Cardiac fibroblast (primary cell): ENCODE measurements at regions not wholly inside any gene's neighbourhood (a gene's known extent, or its start where the extent isn't known, plus 50 kb on each side); places are given as distances from the start of the nearest gene placed in this dataset.

ENCODE experiments used
- DNase-seq, 2 donors: peaks; one replicate each; pipeline versions ENCODE4 v3.0.0 to v3.0.0-alpha.2; 2010; ENCODE audit warnings: low read depth in 2 of 2
- H3K4me3 ChIP-seq, 2 donors: replicated peaks in 1 of 2; 1 replicate in 1 of 2; 2 replicates in 1 of 2; pipeline ENCODE4 v1.5.1; 2011; ENCODE audit warnings: low read depth in 2 of 2, low read length in 2 of 2, mild to moderate bottlenecking in 2 of 2, moderate library complexity in 1 of 2
- CTCF ChIP-seq: IDR thresholded peaks from one replicate; pipeline ENCODE4 v1.5.1; 2011; ENCODE audit warnings: low read depth, mild to moderate bottlenecking, low read length, inconsistent platforms

- TF ChIP-seq CTCF: no peak
- H3K4me3 ChIP-seq: no peak overlapping the region
- no peak for DNase-seq
These were observed 805.2 kb downstream of the SLC4A3 start for GRCh38 chr2:220432645-220433044.

DNA sequence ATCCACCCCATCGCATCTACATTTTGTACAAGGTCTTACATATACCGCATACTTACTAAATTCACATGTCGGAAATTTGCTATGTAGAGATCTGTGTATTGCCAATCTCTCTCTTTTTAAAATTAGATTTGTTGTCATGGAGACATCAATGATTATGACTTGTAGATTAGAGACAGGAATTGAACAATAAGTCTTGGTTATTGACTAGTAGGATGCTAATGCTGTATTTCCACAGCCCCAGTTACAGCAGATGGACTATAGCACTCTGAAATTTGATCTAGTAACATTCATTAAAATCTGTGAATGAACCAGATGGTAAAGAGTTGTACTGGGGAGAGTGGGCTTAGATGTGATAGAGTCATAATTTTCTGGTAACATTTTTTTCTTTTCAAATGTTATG is 805.7 kb downstream of the SLC4A3 start:
- no peak for TF ChIP-seq CTCF
- H3K4me3 ChIP-seq: no peak overlapping the region
- no peak for DNase-seq

DNA sequence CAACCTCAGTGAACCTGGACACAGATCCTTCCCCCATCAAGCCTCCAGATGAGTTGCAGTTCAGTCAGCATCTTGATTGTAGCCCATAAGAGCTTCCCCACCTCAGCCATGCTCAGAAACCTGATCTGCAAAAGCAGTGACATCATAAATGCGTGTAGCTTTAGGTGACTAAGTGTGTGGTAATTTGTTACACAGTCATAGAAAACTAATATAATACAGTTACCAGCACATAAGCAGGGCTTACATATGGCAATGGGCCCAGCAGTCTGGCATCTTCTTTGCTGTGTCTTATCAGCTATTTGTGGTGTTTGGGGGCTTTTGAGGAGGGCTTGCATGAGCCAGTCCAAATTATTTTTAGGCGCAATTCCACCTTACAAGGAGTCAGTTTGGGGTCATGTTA is 807.0 kb downstream of the SLC4A3 start:
- H3K4me3 ChIP-seq: no peak overlapping the region
- DNase-seq: peak; percentile 31 to 40

GRCh38 chr2:220437938-220438337 is 810.5 kb downstream of the SLC4A3 start:
- peak in 1 of 2 donors; percentile 1 for DNase-seq
- no peak overlapping the region for H3K4me3 ChIP-seq
- no peak for TF ChIP-seq CTCF

More for the DNA sequence above, 807.0 kb downstream of the SLC4A3 start:
- TF ChIP-seq CTCF: no peak

DNA sequence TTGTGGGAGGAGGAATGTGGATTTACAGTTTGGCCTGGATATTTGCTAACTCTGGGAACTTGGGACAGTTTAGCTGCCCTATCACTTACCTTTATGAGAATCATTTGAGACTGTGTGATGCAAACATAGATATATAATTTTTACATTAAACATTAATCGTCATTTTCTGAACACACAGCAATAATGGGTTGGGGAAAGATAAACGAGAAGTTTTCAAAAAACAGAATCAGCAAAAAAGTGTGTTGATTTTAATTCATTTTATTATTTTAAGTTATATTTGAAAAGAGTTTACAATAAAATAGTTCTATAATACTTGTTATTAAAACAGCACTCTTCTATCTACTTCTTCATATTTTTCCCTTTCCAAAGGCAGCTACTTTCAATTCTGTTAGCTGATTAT is 813.3 kb downstream of the SLC4A3 start:
- no peak for DNase-seq
- TF ChIP-seq CTCF: no peak
- H3K4me3 ChIP-seq: no peak overlapping the region

DNA sequence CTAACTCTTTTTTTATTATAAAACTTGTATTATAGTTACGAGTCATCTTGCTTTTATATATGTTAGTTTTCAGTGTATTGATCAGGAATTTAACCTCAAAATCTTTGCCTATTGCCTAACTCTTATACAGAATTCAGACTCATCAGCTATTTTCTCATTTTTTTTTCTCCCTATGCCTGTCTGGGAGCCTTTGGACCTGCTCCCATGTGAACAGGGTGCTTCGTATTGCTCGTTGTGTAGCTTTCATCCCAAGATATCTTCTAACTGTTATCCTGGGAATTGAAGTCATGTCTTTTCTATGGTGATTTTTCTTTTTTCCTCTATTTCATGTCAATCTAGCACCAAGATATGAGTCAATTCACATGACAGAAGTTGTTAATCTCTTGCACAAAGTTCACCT is 814.0 kb downstream of the SLC4A3 start:
- no peak for TF ChIP-seq CTCF
- no peak overlapping the region for H3K4me3 ChIP-seq
- no peak for DNase-seq

DNA sequence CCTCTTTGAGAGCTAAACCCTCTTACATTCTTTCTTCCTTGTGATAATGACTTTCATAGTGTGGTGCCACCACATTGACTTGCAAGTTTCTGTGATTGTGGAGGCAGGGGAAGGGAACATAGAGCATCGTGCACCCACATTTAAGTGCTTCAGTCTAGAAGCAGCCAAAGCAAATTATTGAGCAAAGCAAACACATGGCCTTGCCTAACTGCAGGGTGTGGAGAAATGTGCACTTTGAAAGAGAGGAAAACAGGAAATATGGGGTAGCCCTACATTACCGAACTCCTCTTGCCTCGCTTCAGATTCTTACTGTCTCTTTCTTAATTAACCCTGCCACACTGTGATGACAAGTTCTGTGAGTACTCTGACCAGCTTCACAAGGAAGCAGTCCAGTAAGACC is 814.6 kb downstream of the SLC4A3 start:
- H3K4me3 ChIP-seq: no peak overlapping the region
- no peak for TF ChIP-seq CTCF
- no peak for DNase-seq
